Activated CD4-positive, alpha-beta T cell treated with anti-CD3 and anti-CD28 coated beads, Interleukin-2, amount 50 U/mL, for 24 hours (primary cell): ENCODE measurements at regions not wholly inside any gene's neighbourhood (a gene's known extent, or its start where the extent isn't known, plus 50 kb on each side); places are given as distances from the start of the nearest gene placed in this dataset.

Source experiments
- DNase-seq, 2 donors: peaks; one replicate each; pipeline ENCODE4 v3.0.0-alpha.2; 2020; ENCODE audit warnings: low read depth in 1 of 2, low spot score in 1 of 2

- no peak for DNase-seq
Observed at GRCh38 chr21:22993822-22994574, 1995.8 kb downstream of the NCAM2 start.

GRCh38 chr21:23003951-23004350 is 2005.7 kb downstream of the NCAM2 start:
- no peak for DNase-seq

GRCh38 chr21:23008601-23009202 is 2010.5 kb downstream of the NCAM2 start:
- no peak for DNase-seq

GRCh38 chr21:23009360-23009759 is 2011.2 kb downstream of the NCAM2 start:
- DNase-seq: no peak

GRCh38 chr21:23014021-23014420 is 2015.8 kb downstream of the NCAM2 start:
- no peak for DNase-seq

GRCh38 chr21:23016617-23017016 is 2018.4 kb downstream of the NCAM2 start:
- DNase-seq: no peak

GRCh38 chr21:23017989-23018388 is 2019.8 kb downstream of the NCAM2 start:
- no peak for DNase-seq

GRCh38 chr21:23020969-23021368 is 2022.8 kb downstream of the NCAM2 start:
- DNase-seq: no peak

GRCh38 chr21:23021481-23021880 is 2023.3 kb downstream of the NCAM2 start:
- no peak for DNase-seq

- no peak for DNase-seq
Observed at GRCh38 chr21:23026878-23027277, 2028.7 kb downstream of the NCAM2 start.

GRCh38 chr21:23039846-23040245 is 2041.6 kb downstream of the NCAM2 start:
- DNase-seq: no peak

- DNase-seq: no peak
Observed at GRCh38 chr21:23045955-23046354, 2047.7 kb downstream of the NCAM2 start.

- no peak for DNase-seq
Observed at GRCh38 chr21:23067672-23068071, 2069.5 kb downstream of the NCAM2 start.

- no peak for DNase-seq
Observed at GRCh38 chr21:23083242-23083641, 2085.0 kb downstream of the NCAM2 start.

GRCh38 chr21:23093259-23093658 is 2095.1 kb downstream of the NCAM2 start:
- no peak for DNase-seq

GRCh38 chr21:23099185-23099584 is 2101.0 kb downstream of the NCAM2 start:
- no peak for DNase-seq

- DNase-seq: no peak
Observed at GRCh38 chr21:23101111-23101510, 2102.9 kb downstream of the NCAM2 start.

- DNase-seq: no peak
Observed at GRCh38 chr21:23108533-23108932, 2110.3 kb downstream of the NCAM2 start.

GRCh38 chr21:23111070-23111600 is 2112.9 kb downstream of the NCAM2 start:
- DNase-seq: no peak

- DNase-seq: no peak
Observed at GRCh38 chr21:23119491-23119890, 2121.3 kb downstream of the NCAM2 start.

- no peak for DNase-seq
Observed at GRCh38 chr21:23127973-23128372, 2129.8 kb downstream of the NCAM2 start.

- DNase-seq: no peak
Observed at GRCh38 chr21:23130308-23130707, 2132.1 kb downstream of the NCAM2 start.

- DNase-seq: no peak
Observed at GRCh38 chr21:23131177-23131576, 2133.0 kb downstream of the NCAM2 start.
